SK-N-SH treated with all-trans-retinoic acid at 6 μM for 48 hours (cell line): ENCODE measurements at regions not wholly inside any gene's neighbourhood (a gene's known extent, or its start where the extent isn't known, plus 50 kb on each side); places are given as distances from the start of the nearest gene placed in this dataset.

Source experiments
- ATAC-seq: fragments of 200-7000 bp; cut with Tn5 transposase; 3 replicates; pipeline ENCODE4 v1.9.1; 2020; ENCODE audit warnings: mild to moderate bottlenecking, moderate library complexity
- CREB5 ChIP-seq: fragments of 250-450 bp; sonication (Bioruptor Pico); IDR thresholded peaks from 2 replicates; pipeline ENCODE4 v1.5.1; 2020; ENCODE audit warnings: low read depth, mild to moderate bottlenecking, moderate library complexity
- CSDC2 ChIP-seq: fragments of 250-450 bp; sonication (Bioruptor Pico); IDR thresholded peaks from 2 replicates; pipeline ENCODE4 v1.5.0; 2020; ENCODE audit warnings: mild to moderate bottlenecking, moderate library complexity
- CSRNP3 ChIP-seq: fragments of 250-450 bp; sonication (Bioruptor Pico); IDR thresholded peaks from 2 replicates; pipeline ENCODE4 v1.5.1; 2021; ENCODE audit warnings: mild to moderate bottlenecking, moderate library complexity
- GLIS3 ChIP-seq: fragments of 250-450 bp; sonication (Bioruptor Pico); IDR thresholded peaks from 2 replicates; pipeline ENCODE4 v1.5.0; 2020; ENCODE audit warnings: mild to moderate bottlenecking, moderate library complexity
- ISL1 ChIP-seq: fragments of 250-450 bp; sonication (Bioruptor Pico); IDR thresholded peaks from 2 replicates; pipeline ENCODE4 v2.1.2; 2022; ENCODE audit warnings: mild to moderate bottlenecking, moderate library complexity
- PATZ1 ChIP-seq: fragments of 250-450 bp; sonication (Bioruptor Pico); IDR thresholded peaks from 2 replicates; pipeline ENCODE4 v1.8.0; 2020; ENCODE audit warnings: mild to moderate bottlenecking, moderate library complexity, borderline replicate concordance
- POU6F1 ChIP-seq: fragments of 250-450 bp; sonication (Bioruptor Pico); IDR thresholded peaks from 2 replicates; pipeline ENCODE4 v1.8.0; 2021; ENCODE audit warnings: low read depth, mild to moderate bottlenecking, moderate library complexity, borderline replicate concordance
- PPARA ChIP-seq: fragments of 250-450 bp; sonication (Bioruptor Pico); IDR thresholded peaks from 2 replicates; pipeline ENCODE4 v1.5.0; 2020; ENCODE audit warnings: mild to moderate bottlenecking, borderline replicate concordance
- RARB ChIP-seq: fragments of 250-450 bp; sonication (Bioruptor Pico); IDR thresholded peaks from 2 replicates; pipeline ENCODE4 v1.8.0; 2021; ENCODE audit warnings: mild to moderate bottlenecking, moderate library complexity
- SNAI2 ChIP-seq: fragments of 250-450 bp; sonication (Bioruptor Pico); IDR thresholded peaks from 2 replicates; pipeline ENCODE4 v1.5.0; 2020; ENCODE audit warnings: mild to moderate bottlenecking, moderate library complexity
- TCF4 ChIP-seq: fragments of 250-450 bp; sonication (Bioruptor Pico); IDR thresholded peaks from 2 replicates; pipeline ENCODE4 v1.8.0; 2021; ENCODE audit warnings: mild to moderate bottlenecking, moderate library complexity, borderline replicate concordance
- TOX ChIP-seq: fragments of 250-450 bp; sonication (Bioruptor Pico); IDR thresholded peaks from 2 replicates; pipeline ENCODE4 v1.8.0; 2021; ENCODE audit warnings: mild to moderate bottlenecking, moderate library complexity, borderline replicate concordance
- TSHZ2 ChIP-seq: fragments of 250-450 bp; sonication (Bioruptor Pico); IDR thresholded peaks from 2 replicates; pipeline ENCODE4 v1.5.0; 2020; ENCODE audit warnings: mild to moderate bottlenecking, moderate library complexity
- ZC3H10 ChIP-seq: fragments of 250-450 bp; sonication (Bioruptor Pico); IDR thresholded peaks from 2 replicates; pipeline ENCODE4 v1.5.1; 2021; ENCODE audit warnings: mild to moderate bottlenecking, moderate library complexity
- ZFP30 ChIP-seq: fragments of 450-650 bp; formaldehyde crosslinking; IDR thresholded peaks from 2 replicates; pipeline ENCODE4 v1.5.0; 2022; ENCODE audit warnings: mild to moderate bottlenecking, moderate library complexity
- ZNF565 ChIP-seq: fragments of 450-650 bp; formaldehyde crosslinking; conservative IDR thresholded peaks from 2 replicates; pipeline ENCODE4 v1.5.0; 2020; ENCODE audit warnings: low read depth, mild to moderate bottlenecking, moderate library complexity
- ZNF70 ChIP-seq: fragments of 450-650 bp; formaldehyde crosslinking; IDR thresholded peaks from 2 replicates; pipeline ENCODE4 v1.5.0; 2020; ENCODE audit warnings: mild to moderate bottlenecking, moderate library complexity
- ZNF8 ChIP-seq: fragments of 450-650 bp; formaldehyde crosslinking; IDR thresholded peaks from 2 replicates; pipeline ENCODE4 v1.5.0; 2020; ENCODE audit warnings: mild to moderate bottlenecking, moderate library complexity

- no peak for TF ChIP-seq PATZ1 (CRISPR knock-in tag)
- TF ChIP-seq SNAI2 = no peak
- no peak for TF ChIP-seq TSHZ2 (CRISPR knock-in tag)
- TF ChIP-seq TCF4 (CRISPR knock-in tag) = no peak
- no peak for TF ChIP-seq ZNF8 (CRISPR knock-in tag)
- no peak for TF ChIP-seq ZC3H10 (CRISPR knock-in tag)
- TF ChIP-seq ZNF565 (CRISPR knock-in tag) = no peak
- no peak for TF ChIP-seq TOX (CRISPR knock-in tag)
Observed at GRCh38 chr16:85452364-85453193, 160.5 kb upstream of the GSE1 start (continued).

GRCh38 chr16:85453194-85453678 lies 159.9 kb upstream of the GSE1 start:
- TF ChIP-seq GLIS3 (CRISPR knock-in tag) = no peak
- no peak for TF ChIP-seq TSHZ2 (CRISPR knock-in tag)
- TF ChIP-seq SNAI2 = no peak
- TF ChIP-seq POU6F1 (CRISPR knock-in tag) = no peak
- TF ChIP-seq ISL1 (CRISPR knock-in tag) = no peak
- TF ChIP-seq TOX (CRISPR knock-in tag) = no peak
- TF ChIP-seq PATZ1 (CRISPR knock-in tag) = no peak
- no peak for TF ChIP-seq PPARA (CRISPR knock-in tag)
- no peak for TF ChIP-seq CREB5 (CRISPR knock-in tag)
- no peak for TF ChIP-seq RARB
- TF ChIP-seq CSRNP3 (CRISPR knock-in tag) = no peak
- no peak for TF ChIP-seq ZNF70 (CRISPR knock-in tag)
- TF ChIP-seq ZC3H10 (CRISPR knock-in tag) = no peak
- TF ChIP-seq ZNF565 (CRISPR knock-in tag) = no peak
- TF ChIP-seq ZFP30 (CRISPR knock-in tag) = no peak
- no peak for TF ChIP-seq CSDC2
- ATAC-seq = no peak
